HG02943 (cell line): ENCODE measurements at regions not wholly inside any gene's neighbourhood (a gene's known extent, or its start where the extent isn't known, plus 50 kb on each side); places are given as distances from the start of the nearest gene placed in this dataset.

Source experiments
- ATAC-seq: cut with Tn5 transposase; IDR thresholded peaks from one replicate; pipeline ENCODE4 v1.9.1; 2021; ENCODE audit warnings: mild to moderate bottlenecking, low read depth, moderate library complexity; ENCODE audit not compliant: unreplicated experiment

GRCh38 chr21:43277481-43278351 lies 108.9 kb downstream of the CRYAA start:
- ATAC-seq, result no peak

DNA sequence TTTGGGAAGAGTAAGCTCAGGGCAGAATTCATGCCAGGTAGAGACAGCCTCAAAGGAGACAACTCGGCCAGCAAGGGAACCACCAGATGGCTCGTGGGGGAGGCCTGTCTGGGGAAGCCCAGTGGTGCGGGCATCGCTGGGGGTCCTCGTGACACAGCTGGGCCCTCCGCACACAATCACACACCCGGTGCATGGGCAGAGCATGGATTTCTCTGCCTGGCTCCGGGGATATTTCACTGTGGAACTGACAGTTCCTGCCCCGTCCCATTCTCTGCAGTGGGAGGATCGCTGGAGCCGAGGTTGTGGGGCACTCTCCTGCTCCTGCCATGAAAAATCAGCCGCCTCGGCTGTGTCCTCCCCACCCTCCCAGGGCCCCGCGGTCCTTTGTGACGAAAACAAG lies 108.0 kb downstream of the CRYAA start:
- no peak for ATAC-seq

GRCh38 chr21:43275421-43276211 lies 106.8 kb downstream of the CRYAA start:
- ATAC-seq, result no peak

DNA sequence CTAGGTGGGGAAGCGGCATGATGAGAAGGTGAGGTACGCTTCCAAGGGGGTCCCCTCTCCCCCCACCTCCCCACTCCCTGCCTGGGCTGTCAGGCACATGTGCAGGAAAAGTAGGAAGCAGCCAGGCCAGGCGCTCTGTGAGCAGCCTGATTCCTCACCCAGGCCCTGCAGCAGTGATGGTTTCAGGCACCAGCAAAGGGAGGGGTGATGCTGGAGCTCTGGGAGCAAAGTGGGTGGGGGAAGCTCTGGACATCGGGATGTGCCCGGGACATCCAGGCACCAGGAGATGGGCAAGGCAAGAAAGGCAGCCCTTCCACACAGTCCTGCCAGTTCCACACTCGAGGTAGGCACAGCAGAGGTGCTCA lies 106.1 kb downstream of the CRYAA start:
- no peak for ATAC-seq

GRCh38 chr21:43274022-43274945 lies 105.5 kb downstream of the CRYAA start:
- no peak for ATAC-seq

DNA sequence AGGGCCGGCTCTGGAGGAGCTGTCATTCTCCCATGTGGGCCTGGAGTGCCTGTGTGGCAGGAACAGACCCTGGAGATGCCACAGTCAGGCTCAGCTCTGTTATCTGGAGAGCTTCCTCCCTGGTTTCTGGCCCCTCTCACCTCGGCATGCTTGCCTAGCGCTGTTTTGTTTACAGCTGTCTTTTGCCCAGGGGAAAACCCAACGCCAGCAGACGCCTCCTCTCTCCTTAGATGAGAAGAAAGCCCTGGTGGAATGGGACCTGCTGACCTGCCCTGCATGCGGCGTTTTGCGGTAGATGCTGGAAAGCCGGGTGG lies 104.9 kb downstream of the CRYAA start:
- no peak for ATAC-seq

DNA sequence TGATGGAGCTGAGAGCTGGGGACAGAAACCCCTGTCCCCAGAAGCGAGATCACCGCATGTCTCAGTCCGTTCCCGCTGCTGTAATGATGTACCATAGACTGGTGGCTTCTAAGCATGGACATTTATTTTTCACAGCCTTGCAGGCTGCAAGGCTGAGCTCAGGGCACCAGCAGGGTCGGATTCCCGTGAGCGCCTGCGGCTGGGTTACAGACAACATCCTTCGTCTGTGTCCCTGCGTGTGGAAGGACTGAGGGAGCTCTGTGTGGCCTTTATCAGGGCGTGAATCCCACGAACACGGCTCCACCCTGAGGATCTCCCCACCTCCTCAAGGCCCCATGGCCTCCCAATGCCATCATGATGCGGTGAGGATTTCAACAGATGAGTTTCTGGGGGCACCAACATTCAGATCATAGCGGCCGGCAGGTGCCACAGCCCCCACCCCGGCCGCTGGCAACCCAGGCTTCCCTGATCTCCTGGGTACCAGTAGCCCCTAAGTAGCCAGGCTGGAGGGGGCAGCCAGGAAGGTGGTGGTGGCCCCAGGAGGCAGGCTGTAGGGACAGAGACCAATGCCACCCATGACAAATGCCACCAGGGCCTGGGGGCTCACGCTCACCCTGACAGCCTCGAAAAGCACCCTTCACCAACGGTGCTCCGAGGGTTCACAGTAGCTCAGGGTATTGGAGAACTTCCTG lies 104.4 kb downstream of the CRYAA start:
- no peak for ATAC-seq

GRCh38 chr21:43272591-43272990 lies 103.8 kb downstream of the CRYAA start:
- ATAC-seq, result no peak

DNA sequence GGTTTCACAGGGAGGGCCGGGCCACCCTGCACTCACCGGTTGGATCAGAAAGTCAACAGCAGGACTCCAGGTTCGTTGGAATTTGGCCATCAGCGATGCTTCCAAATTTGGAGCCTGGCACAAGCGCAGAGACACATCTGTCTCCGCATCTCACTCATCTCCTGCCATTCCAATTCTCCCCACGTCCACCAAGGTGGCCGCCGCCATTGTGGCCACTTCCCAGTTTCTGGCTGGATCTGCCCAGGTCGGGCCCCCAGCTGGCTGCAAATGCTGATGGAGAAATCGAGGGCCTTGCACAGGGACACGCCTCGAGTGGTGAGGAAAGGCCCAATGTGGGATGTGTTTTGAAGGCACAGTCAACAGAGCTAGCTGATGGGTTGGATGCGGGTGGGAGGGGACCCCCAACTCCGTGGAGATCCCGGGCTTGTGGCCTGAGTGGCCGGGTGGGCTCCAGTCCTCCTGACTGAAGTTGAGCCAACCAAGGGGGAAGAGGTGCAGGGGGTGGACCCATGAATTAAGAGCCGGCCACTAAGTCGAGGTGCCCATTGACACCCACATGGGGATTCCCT lies 102.7 kb downstream of the CRYAA start:
- ATAC-seq, result no peak

DNA sequence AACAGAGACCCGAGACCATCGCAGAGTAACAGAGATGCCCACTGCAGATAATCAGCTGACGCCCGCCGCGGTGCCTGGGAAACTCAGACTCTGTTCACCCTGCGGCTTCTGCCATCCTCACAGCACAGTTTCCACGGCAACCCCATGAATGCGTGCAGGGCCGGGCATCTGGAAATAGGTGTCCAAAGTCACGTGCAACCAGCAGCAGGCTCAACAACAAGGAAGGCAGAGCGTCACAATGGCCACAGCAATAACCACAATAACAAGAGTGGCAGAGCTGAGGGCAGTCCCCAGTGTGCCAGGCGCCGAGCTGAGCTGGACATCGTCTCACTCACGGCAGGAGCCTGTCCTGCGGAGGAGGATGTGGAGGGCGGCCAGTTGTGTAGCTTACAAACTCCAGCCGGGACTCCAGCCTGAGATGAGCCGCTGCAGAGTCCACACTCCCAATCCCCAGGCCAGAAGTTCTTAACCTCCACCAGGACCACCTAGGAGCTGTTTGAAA lies 102.0 kb downstream of the CRYAA start:
- no peak for ATAC-seq

- no peak for ATAC-seq
Observed at GRCh38 chr21:43269957-43270705, 101.3 kb downstream of the CRYAA start.

GRCh38 chr21:43269440-43269839 lies 100.6 kb downstream of the CRYAA start:
- ATAC-seq, result no peak

GRCh38 chr21:43268804-43269186 lies 100.0 kb downstream of the CRYAA start:
- no peak for ATAC-seq

GRCh38 chr21:43268086-43268803 lies 99.4 kb downstream of the CRYAA start:
- no peak for ATAC-seq

DNA sequence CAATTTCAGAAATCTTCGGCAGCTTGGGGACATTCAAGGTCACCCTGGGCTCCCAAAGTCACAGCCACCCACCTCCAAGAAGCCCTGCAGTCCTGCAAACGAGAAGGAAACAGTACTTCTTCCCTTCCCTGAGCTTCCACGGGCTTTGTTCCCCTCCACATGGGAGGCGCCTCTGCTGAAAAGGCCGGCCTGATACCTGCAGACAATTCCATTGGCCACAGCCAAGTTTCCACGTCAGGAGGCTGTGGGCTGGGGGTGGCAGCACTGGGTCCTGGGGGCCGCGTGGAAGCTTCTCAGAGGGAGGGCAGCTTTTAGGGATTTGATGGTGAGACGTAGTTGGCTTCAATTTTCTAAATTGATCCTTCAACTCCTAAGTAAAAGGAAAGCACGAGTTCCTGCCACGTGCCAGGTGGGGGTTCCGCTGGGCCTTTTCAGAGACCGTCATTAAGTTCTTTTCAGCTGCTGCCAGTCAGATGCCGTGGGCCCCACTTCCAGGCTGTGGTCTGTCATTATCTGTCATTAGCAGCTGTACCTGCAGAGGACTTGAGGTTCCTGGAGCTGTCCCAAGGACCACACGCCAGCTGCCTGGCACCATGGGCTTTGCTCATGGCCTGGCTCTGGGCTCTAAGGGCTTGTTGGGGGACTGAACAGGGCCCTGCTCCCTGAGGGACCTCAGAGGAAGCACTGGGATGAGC lies 98.7 kb downstream of the CRYAA start:
- ATAC-seq, result no peak

DNA sequence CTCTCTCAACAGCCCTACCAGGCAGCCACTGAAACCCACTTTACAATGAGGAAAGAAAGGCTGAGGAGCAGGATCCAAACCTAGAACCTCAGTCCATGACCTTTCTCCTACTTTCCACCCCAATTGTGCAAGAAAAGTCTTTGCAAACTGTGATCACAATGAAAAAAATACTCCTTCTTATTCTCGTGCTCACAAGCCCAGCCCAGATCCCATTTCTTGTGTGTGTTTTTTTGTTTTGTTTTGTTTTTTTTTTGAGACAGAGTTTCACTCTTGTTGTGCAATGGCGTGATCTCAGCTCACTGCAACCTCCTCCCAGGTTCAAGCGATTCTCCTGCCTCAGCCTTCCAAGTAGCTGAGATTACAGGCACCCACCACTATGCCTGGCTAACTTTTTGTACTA lies 97.7 kb downstream of the CRYAA start:
- no peak for ATAC-seq

DNA sequence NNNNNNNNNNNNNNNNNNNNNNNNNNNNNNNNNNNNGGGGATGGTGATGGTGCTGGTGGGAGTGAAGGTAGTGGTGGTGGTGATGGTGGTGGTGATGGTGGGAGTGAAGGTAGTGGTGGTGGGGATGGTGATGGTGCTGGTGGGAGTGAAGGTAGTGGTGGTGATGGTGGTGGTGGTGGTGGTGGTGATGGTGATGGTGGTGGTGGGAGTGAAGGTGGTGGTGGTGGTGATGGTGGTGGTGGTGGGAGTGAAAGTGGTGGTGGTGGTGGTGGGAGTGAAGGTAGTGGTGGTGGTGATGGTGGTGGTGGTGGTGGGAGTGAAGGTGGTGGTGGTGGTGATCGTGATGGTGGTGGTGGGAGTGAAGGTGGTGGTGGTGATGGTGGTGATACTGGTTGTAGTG lies 93.6 kb downstream of the CRYAA start:
- ATAC-seq, result no peak
